Eye (tissue), 1 donor: ENCODE measurements at regions not wholly inside any gene's neighbourhood (a gene's known extent, or its start where the extent isn't known, plus 50 kb on each side); places are given as distances from the start of the nearest gene placed in this dataset.
A peak's percentile ranks its signal among the peaks of the same experiment; 100 is the strongest.

Experiments
- DNase-seq: peaks from one replicate; pipeline ENCODE4 v3.0.0-alpha.2; 2015

DNA sequence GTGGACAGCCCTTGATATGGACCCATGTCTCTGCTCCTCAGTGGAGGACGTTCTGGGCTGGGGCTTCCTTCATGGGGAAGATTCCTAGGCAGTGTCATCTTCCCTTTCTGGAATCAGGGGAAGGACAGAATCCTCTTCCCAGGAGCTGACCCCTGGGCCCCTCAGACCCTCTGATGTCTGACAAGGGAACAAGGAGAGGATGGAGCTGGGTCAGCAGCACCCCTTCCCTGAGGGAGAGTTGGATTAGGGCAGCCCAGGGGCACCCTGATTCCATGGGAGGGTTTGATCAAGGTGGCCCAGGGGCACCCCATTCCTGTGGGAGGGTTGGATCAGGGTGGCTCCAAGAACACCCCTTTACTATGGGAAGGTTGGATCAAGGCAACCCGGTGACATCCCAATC, 86.5 kb downstream of the ACKR3 start:
- no peak for DNase-seq

DNA sequence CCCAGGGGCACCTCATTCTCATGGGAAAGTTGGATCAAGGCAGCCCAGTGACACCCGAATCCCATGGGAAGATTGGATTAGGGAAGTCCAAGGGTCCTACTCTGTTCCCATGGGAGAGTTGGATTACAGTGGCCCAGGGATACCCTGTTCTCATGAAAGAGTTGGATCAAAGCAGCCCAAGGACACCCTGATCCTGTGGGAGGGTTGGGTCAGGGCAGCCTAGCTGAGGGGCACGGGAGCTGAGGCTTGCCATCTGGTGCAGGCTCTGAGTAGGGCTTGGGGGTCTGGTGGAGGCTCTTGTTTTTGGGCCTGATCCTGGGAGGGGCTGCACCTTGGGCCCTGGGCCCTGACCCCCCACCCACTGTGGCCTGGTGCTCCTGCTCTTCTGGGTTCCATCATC, 87.1 kb downstream of the ACKR3 start:
- no peak for DNase-seq

DNA sequence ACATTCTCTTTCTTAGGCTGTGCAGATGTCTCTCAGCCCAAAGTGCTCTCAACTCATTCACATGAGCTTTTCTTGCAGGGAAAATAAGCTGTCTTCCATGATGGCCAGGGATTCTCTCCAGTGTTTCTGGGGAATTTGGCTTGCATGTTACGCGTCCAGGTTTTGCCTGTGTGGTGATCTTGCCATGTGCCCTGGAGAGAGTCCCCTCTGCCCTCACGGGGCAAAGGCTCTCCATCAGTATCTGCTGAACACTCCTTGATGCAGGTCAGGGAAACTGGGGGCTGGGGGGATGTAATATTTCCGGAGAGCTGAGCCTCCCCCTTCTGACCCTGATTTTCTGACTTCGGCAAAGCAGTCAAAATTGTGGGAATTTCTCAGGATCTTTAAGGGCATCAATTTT, 87.6 kb downstream of the ACKR3 start:
- DNase-seq: no peak

DNA sequence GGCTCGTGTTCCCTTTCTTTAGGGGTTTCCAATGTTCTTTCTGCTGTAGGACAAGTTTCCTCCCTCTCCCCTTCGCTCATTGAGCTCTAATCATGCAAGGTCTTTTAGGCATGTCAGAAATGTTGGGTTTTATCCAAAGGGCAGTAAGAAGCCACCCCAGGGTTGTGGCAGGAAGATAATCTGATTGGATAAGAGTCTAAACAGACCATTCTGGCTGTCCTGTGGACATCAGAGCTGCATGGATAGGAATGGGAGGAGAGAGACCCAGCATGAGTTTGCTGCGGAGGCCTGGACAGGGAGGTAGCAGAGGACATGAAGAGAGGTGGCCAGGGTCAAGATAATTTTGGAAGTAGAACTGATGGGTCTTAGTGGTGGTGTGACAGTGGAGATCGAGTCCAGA, 88.2 kb downstream of the ACKR3 start:
- no peak for DNase-seq

GRCh38 chr2:236658974-236659757, 89.5 kb downstream of the ACKR3 start:
- DNase-seq: no peak

DNA sequence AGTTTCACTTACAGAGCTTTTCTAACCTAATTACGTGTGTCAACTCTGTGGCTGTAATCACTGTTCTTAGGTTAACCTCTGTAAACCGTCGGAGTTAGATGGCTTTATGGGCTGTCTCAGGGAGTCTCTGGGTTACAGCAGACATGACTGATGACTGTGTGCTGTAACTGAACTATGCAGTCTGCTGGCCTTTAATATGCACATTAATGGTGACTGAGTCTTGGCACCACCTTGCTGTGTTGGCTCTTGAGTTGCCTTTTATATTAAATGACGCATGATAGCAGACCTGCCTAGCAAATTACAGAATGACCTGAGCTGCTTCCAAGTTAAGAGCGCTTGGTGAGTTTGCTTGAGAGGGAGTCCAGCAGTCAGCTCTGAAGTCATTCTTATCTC, 90.1 kb downstream of the ACKR3 start:
- peak; percentile 38 for DNase-seq

- peak; percentile 87 for DNase-seq
Observed at GRCh38 chr2:236661061-236661761, 91.6 kb downstream of the ACKR3 start.

- DNase-seq: no peak
Observed at GRCh38 chr2:236661762-236662110, 92.1 kb downstream of the ACKR3 start.

- DNase-seq: no peak
Observed at GRCh38 chr2:236662231-236663185, 92.9 kb downstream of the ACKR3 start.

GRCh38 chr2:236663287-236664101, 93.9 kb downstream of the ACKR3 start:
- peak; percentile 70 for DNase-seq

DNA sequence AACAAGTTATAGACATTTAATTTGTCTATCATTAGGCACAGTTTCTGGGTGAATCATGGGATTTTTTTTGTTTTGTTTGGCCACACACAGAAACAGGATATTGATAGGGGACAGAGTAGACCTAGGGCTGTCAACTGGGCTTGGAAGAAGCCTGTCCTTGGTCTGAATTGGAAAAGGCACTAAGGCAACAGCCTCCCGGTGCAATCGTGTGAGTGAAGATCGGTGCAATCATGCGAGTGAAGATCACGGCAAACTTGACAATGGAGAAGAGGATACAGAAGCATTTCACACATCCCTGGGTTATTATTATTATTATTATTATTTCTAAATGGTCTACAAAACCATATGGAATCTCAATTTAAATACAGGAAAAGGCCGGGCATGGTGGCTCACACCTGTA, 94.5 kb downstream of the ACKR3 start:
- DNase-seq: peak; percentile 81

DNA sequence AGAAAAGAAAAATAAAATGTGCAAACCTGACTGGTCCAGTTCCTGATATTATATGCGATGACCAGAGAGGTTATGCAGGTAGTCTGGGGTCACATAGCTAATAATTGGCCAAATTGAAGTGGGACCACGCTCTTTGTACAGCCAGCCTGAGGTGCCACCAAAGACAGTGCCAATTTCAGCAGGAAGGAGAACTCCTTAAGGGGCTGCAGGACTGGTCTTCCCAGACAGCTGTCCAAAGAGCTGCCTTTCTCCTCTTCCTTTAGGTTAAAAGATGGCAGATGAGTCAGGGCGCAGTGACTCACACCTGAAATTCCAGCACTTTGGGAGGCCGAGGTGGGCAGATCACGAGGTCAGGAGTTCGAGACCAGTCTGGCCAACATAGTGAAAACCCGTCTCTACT, 95.5 kb downstream of the ACKR3 start:
- DNase-seq: no peak

DNA sequence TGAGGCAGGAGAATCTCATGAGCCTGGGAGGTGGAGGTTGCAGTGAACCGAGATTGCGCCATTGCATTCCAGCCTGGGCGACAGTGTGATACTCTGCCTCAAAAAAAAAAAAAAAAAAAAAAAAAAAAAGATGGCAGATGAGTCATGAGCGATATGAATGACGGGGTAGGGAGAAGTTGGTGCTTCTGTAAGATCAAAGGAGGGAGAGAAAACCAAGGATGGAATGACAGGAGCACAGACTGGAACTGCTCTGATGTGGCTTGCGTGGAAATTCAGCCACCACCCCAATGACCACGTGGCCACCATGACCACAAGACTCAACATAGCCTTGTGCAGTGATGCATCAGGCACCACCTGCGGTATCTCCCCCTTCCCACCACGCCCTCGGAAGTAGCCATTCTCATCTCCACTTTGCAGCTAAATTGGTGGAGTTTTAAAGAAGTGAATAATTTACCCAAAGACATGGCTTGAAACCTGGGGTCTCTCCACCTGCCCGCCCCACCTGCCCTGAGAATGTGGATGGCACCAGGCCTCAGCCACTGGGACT, 96.0 kb downstream of the ACKR3 start:
- no peak for DNase-seq

DNA sequence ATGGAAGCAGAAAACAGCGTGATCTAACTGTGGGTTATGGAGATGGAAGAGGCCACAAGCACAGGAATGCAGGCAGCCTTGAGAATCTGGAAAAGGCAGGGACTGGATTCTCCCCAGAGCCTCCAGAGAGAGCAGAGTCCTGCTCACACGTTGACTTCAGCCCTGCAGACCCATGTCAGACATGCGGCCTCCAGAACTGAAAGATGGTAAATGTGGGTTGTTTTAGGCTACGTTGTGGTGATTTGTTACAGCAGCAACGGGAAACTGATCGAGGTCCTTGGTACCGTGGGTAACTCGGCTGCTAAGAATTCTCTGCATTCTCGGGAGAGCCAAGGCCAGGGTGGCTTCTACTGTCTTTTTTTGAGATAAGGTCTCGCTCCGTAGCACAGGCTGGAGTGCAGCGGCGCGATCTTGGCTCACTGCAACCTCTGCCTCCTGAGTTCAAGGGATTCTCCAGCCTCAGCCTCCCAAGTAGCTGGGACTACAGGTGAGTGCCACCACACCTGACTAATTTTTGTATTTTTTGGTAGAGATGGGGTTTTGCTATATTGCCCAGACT, 97.1 kb downstream of the ACKR3 start:
- no peak for DNase-seq

DNA sequence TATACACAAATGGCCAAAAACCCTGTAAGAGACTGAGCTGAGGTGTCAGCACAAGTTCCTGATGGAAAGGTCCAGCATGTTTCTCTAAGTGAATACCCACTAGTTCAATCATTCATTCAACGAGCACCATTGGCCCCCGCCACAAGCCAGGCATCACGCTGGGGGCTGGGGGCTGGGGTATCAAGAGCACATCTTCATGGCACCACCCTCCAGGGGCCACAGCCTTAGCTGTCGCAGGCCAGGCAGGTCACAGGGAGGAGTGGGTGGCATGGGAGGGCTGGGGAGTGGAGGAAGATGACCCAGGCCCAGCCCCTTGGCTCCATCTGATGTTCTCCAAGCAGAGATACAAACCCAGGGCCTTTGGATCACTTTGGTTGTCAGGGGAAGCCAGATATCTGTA, 97.9 kb downstream of the ACKR3 start:
- no peak for DNase-seq

DNA sequence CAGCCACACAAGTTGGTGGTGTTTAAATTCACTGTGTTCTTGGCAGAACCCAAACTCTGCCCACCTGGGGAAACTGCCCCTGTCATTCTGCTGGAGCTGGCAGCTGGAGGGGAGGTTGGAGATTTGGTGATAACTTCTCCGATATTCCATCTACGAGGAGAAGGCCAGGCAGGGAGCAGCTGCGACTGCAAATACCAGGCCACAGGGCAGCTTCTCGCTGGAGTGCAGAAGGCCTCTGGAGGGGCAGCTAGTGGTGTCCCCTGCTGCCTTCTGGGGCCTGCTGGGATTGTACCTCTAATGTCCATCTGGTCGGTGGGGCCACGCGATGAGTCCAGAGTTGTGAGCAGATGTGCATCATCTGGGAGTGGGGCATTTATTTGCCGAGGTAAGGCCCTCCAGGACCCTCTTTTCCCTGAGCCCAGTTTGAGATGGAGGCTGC, 98.9 kb downstream of the ACKR3 start:
- no peak for DNase-seq

- DNase-seq: no peak
Observed at GRCh38 chr2:236670235-236670620, 100.6 kb downstream of the ACKR3 start.

GRCh38 chr2:236671896-236672562, 102.4 kb downstream of the ACKR3 start:
- DNase-seq: peak; percentile 77

- no peak for DNase-seq
Observed at GRCh38 chr2:236672606-236673005, 103.0 kb downstream of the ACKR3 start.

DNA sequence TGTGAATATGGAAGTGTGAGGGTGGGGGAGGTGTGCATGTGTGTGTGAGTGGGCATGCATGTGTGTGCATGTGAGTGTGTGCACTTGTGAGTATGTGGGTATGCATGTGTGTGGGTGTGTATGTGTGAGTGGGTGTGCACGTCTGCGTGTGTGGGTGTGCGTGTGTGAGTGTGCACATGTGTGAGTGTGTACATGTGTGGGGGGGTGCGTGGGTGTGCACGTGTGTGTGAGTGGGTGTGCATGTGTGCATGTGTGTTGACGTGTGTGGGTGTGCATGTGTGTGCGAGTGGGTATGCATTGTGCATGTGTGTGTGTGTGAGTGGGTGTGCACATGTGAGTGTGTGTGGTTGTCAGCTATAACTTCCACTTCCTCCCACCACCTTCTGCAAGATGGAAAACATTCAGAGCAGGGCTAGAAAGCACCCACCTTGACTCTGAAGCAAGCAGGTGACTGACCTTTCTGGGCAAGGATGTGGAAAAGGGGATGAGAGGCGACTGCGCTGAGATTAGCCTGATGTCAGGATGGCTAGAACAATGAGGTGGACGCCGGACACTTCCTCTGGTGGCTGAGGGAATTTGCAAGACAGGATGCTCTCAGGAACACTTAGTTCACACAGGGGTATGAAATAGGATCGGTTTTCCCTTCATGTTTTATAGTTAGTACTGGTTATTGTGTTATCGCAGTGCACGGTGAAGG, 103.6 kb downstream of the ACKR3 start:
- no peak for DNase-seq

DNA sequence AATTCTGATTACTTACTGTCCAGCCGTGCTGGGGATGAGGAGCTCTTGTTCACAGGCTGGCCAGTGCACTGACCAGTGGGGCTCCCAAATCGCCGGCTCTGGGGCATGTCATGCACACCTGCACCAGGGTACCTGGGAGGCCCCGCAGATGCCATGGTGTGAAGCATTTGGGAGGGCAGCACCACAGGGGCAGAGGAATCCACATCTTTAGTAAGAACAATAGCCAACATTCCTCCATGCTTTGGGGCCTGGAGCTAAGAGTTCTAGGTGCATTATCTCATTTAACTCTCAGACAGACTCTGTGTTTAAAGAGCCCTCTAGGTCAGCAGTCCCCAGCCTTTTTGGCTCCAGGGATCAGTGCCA, 104.2 kb downstream of the ACKR3 start:
- DNase-seq: no peak
